Fibroblast of lung (primary cell): ENCODE measurements at regions not wholly inside any gene's neighbourhood (a gene's known extent, or its start where the extent isn't known, plus 50 kb on each side); places are given as distances from the start of the nearest gene placed in this dataset.

Source experiments
- DNase-seq, 2 donors: peaks; one replicate each; pipeline versions ENCODE4 v3.0.0 to v3.0.0-alpha.2; 2010; ENCODE audit warnings: low read depth in 2 of 2
- H2AFZ ChIP-seq: 2 replicates; pipeline ENCODE4 v1.5.1; 2012; ENCODE audit warnings: low read length, control low read depth, inconsistent platforms
- H3K27ac ChIP-seq: 2 replicates; pipeline ENCODE4 v1.5.1; 2011; ENCODE audit warnings: low read length, control low read depth; ENCODE audit not compliant: insufficient read depth
- H3K27me3 ChIP-seq: 2 replicates; pipeline ENCODE4 v1.5.1; 2011; ENCODE audit warnings: mild to moderate bottlenecking, low read length; ENCODE audit not compliant: control insufficient read depth, insufficient read depth
- H3K36me3 ChIP-seq: 2 replicates; pipeline ENCODE4 v1.5.1; 2011; ENCODE audit warnings: low read length; ENCODE audit not compliant: control insufficient read depth, insufficient read depth
- H3K4me1 ChIP-seq: 2 replicates; pipeline ENCODE4 v1.5.1; 2011; ENCODE audit warnings: low read length; ENCODE audit not compliant: control insufficient read depth, insufficient read depth; ENCODE audit errors: extremely low read depth
- H3K4me2 ChIP-seq: 2 replicates; pipeline ENCODE4 v1.5.1; 2011; ENCODE audit warnings: low read length, control low read depth; ENCODE audit not compliant: insufficient read depth; ENCODE audit errors: extremely low read depth
- H3K4me3 ChIP-seq, 4 experiments: fragments of 200-600 bp in 1 of 4; sonication (generic) in 1 of 4; replicated peaks in 1 of 4; 2 replicates each; pipeline ENCODE4 v1.5.1; 2011 to 2016; ENCODE audit warnings: low read length in 4 of 4, low read depth in 3 of 4, mild to moderate bottlenecking in 3 of 4, control low read depth in 2 of 4, inconsistent platforms in 1 of 4, mixed read lengths in 1 of 4; ENCODE audit not compliant: insufficient read depth in 1 of 4; ENCODE audit errors: control extremely low read depth in 1 of 4
- H3K79me2 ChIP-seq: 2 replicates; pipeline ENCODE4 v1.5.1; 2012; ENCODE audit warnings: mild to moderate bottlenecking, low read length, inconsistent platforms; ENCODE audit not compliant: control insufficient read depth, insufficient read depth
- H3K9ac ChIP-seq: 2 replicates; pipeline ENCODE4 v1.5.1; 2011; ENCODE audit warnings: mild to moderate bottlenecking, low read length, control low read depth; ENCODE audit not compliant: insufficient read depth
- H3K9me3 ChIP-seq: 2 replicates; pipeline ENCODE4 v1.5.1; 2012; ENCODE audit warnings: low read depth, low read length; ENCODE audit not compliant: control insufficient read depth, insufficient read depth
- H4K20me1 ChIP-seq: 2 replicates; pipeline ENCODE4 v1.5.1; 2011; ENCODE audit warnings: low read length; ENCODE audit not compliant: control insufficient read depth, insufficient read depth; ENCODE audit errors: extremely low read depth
- EZH2 ChIP-seq: IDR thresholded peaks from 2 replicates; pipeline ENCODE4 v1.5.1; 2012; ENCODE audit warnings: low read length, control low read depth, mild to moderate bottlenecking; ENCODE audit errors: missing control alignments
- TF ChIP-seq, protein P1 (sequence below), 2 donors: IDR thresholded peaks in 1 of 2; conservative IDR thresholded peaks in 1 of 2; 1 replicate in 1 of 2; 2 replicates in 1 of 2; pipeline ENCODE4 v1.5.1; 2011 to 2012; ENCODE audit warnings: low read length in 2 of 2, control low read depth in 1 of 2, inconsistent platforms in 1 of 2, low read depth in 1 of 2, mild to moderate bottlenecking in 1 of 2

DNA sequence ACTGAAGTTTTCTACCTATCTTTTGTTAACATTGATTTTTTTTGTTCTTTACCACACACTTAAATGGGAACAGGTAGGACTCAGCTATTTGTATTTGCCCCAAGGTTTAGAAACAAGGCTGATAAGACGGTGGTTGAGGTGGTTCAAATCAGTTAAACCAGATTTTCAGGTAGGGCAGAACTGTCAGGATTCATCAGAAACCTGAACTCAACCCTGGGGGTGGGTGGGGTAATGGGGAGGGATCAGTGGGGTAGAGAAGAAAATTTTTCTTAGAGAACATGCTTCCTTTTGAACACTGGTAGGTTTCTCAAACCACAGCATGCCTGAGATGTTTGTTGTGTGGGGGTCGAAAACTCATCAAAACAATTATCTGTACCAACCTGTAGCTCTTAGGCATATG, 113.0 kb downstream of the BASP1 start:
- no peaks in the 10 kb centered on the region for H3K9me3 ChIP-seq
- no peak for DNase-seq
- H3K4me3 ChIP-seq: no peak overlapping the region
- H4K20me1 ChIP-seq: no peaks in the 10 kb centered on the region
- TF ChIP-seq EZH2: no peak
- TF ChIP-seq, protein P1, sequence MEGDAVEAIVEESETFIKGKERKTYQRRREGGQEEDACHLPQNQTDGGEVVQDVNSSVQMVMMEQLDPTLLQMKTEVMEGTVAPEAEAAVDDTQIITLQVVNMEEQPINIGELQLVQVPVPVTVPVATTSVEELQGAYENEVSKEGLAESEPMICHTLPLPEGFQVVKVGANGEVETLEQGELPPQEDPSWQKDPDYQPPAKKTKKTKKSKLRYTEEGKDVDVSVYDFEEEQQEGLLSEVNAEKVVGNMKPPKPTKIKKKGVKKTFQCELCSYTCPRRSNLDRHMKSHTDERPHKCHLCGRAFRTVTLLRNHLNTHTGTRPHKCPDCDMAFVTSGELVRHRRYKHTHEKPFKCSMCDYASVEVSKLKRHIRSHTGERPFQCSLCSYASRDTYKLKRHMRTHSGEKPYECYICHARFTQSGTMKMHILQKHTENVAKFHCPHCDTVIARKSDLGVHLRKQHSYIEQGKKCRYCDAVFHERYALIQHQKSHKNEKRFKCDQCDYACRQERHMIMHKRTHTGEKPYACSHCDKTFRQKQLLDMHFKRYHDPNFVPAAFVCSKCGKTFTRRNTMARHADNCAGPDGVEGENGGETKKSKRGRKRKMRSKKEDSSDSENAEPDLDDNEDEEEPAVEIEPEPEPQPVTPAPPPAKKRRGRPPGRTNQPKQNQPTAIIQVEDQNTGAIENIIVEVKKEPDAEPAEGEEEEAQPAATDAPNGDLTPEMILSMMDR (conservative IDR thresholded peaks at IDR 0.05 in 1 of 2, IDR thresholded peaks at IDR 0.05 in 1 of 2; ENCODE audit: low read depth in 1 of 2, low read length in 2 of 2): no peak
- H3K36me3 ChIP-seq: no peaks in the 10 kb centered on the region
- H2AFZ ChIP-seq: no peak overlapping the region
- no peak overlapping the region for H3K27ac ChIP-seq
- no peaks in the 10 kb centered on the region for H3K4me1 ChIP-seq
- no peak overlapping the region for H3K4me2 ChIP-seq
- no peaks in the 10 kb centered on the region for H3K27me3 ChIP-seq
- H3K9ac ChIP-seq: no peak overlapping the region
- no peaks in the 10 kb centered on the region for H3K79me2 ChIP-seq

DNA sequence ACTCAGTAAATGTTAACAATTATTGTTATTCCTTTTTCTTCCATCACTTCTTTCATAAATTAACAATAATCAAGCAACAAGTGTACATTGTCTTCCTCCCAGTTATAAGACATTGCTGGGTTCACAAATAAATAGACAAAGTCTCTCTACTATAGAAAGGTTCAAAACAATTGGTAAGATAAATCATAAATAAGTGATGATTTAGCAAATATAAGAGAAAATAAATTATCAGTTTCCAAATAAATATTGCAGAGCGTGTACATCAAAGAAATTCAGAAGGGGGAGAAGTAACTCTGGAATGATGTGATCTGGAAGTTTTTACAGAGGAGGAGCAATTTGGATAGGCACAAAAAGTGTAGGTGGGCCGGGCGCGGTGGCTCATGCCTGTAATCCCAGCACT, 114.2 kb downstream of the BASP1 start:
- no peaks in the 10 kb centered on the region for H3K36me3 ChIP-seq
- no peak overlapping the region for H2AFZ ChIP-seq
- TF ChIP-seq, protein P1 (conservative IDR thresholded peaks at IDR 0.05 in 1 of 2, IDR thresholded peaks at IDR 0.05 in 1 of 2; ENCODE audit: low read depth in 1 of 2, low read length in 2 of 2): no peak

DNA sequence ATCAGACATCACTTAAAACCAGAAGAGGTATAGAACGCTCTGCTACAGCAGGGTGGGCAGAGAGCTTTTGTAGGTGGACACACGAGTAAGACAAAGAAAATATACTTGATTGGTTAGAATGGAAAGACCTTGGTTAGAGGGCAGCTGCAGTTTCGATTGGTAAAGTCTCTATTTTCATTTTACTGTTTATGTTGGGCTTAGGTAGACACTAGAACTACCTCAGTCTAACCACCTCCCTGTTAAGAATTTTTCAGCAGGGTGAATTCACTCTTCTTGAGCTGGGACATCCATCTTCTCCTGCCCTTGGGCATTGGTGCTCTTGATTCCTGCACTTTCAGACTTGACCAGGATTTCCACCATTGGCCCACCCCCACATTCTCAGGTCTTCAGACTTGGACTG, 116.3 kb downstream of the BASP1 start:
- Histone ChIP-seq H4K20me1 (no peaks in the 10 kb centered on the region), H3K9ac (no peak overlapping the region), H3K79me2 (no peaks in the 10 kb centered on the region), H3K4me3 (no peak overlapping the region), H3K4me2 (no peak overlapping the region), H3K9me3 (no peaks in the 10 kb centered on the region), H2AFZ (no peak overlapping the region), H3K36me3 (no peaks in the 10 kb centered on the region), H3K4me1 (no peaks in the 10 kb centered on the region), H3K27ac (no peak overlapping the region), H3K27me3 (no peaks in the 10 kb centered on the region)
- no peak for TF ChIP-seq EZH2
- TF ChIP-seq, protein P1 (conservative IDR thresholded peaks at IDR 0.05 in 1 of 2, IDR thresholded peaks at IDR 0.05 in 1 of 2; ENCODE audit: low read depth in 1 of 2, low read length in 2 of 2): no peak
- no peak for DNase-seq

More for the DNA sequence above, 114.2 kb downstream of the BASP1 start:
- Histone ChIP-seq H3K4me2 (no peak overlapping the region), H3K27me3 (no peaks in the 10 kb centered on the region), H3K9ac (no peak overlapping the region), H3K79me2 (no peaks in the 10 kb centered on the region), H3K4me1 (no peaks in the 10 kb centered on the region), H4K20me1 (no peaks in the 10 kb centered on the region), H3K9me3 (no peaks in the 10 kb centered on the region), H3K4me3 (no peak overlapping the region), H3K27ac (no peak overlapping the region)
- DNase-seq: no peak
